NCI-H2081 (cell line): ENCODE measurements at regions not wholly inside any gene's neighbourhood (a gene's known extent, or its start where the extent isn't known, plus 50 kb on each side); places are given as distances from the start of the nearest gene placed in this dataset.
"Not testable (repeated sequence)": the region's sequence is repeated elsewhere in the genome, so short reads cannot be mapped to it uniquely, and the experiment has no call there.

Source experiments
- DNase-seq, 2 experiments: peaks; one replicate each; lab custom pipeline; 2025; lab: John Stamatoyannopoulos, UW

- peak; percentile 32 to 64 for DNase-seq
Observed at GRCh38 chr7:118918556-118918955, 694.1 kb downstream of the ANKRD7 start.

GRCh38 chr7:118938845-118939244, 714.3 kb downstream of the ANKRD7 start:
- peak; percentile 15 to 74 for DNase-seq

GRCh38 chr7:118944271-118944670, 719.8 kb downstream of the ANKRD7 start:
- DNase-seq, result no peak

GRCh38 chr7:118945911-118946682, 721.6 kb downstream of the ANKRD7 start:
- DNase-seq, result no peak

GRCh38 chr7:118948508-118948907, 724.0 kb downstream of the ANKRD7 start:
- DNase-seq, result no peak

GRCh38 chr7:118949031-118949430, 724.5 kb downstream of the ANKRD7 start:
- DNase-seq, result no peak

- not testable (repeated sequence) for DNase-seq
Observed at GRCh38 chr7:118956285-118956684, 731.8 kb downstream of the ANKRD7 start.

- no peak for DNase-seq
Observed at GRCh38 chr7:118969370-118969769, 744.9 kb downstream of the ANKRD7 start.

GRCh38 chr7:118971706-118972105, 747.2 kb downstream of the ANKRD7 start:
- DNase-seq, result peak in 1 of 2 experiments; percentile 24

- peak in 1 of 2 experiments; percentile 43 for DNase-seq
Observed at GRCh38 chr7:118974836-118975235, 750.3 kb downstream of the ANKRD7 start.

GRCh38 chr7:118995350-118995749, 770.8 kb downstream of the ANKRD7 start:
- DNase-seq, result no peak

GRCh38 chr7:119007236-119007635, 782.7 kb downstream of the ANKRD7 start:
- DNase-seq, result no peak

- no peak for DNase-seq
Observed at GRCh38 chr7:119010635-119011034, 786.1 kb downstream of the ANKRD7 start.

GRCh38 chr7:119026391-119026790, 801.9 kb downstream of the ANKRD7 start:
- no peak for DNase-seq

- no peak for DNase-seq
Observed at GRCh38 chr7:119028736-119029135, 804.2 kb downstream of the ANKRD7 start.

GRCh38 chr7:119032136-119032535, 807.6 kb downstream of the ANKRD7 start:
- not testable (repeated sequence) for DNase-seq

GRCh38 chr7:119033641-119034040, 809.1 kb downstream of the ANKRD7 start:
- no peak for DNase-seq

GRCh38 chr7:119037941-119038340, 813.4 kb downstream of the ANKRD7 start:
- DNase-seq, result peak in 1 of 2 experiments; percentile 52

GRCh38 chr7:119046068-119046467, 821.6 kb downstream of the ANKRD7 start:
- DNase-seq, result no peak

- peak in 1 of 2 experiments; percentile 9 for DNase-seq
Observed at GRCh38 chr7:119065966-119066365, 841.5 kb downstream of the ANKRD7 start.

- DNase-seq, result no peak
Observed at GRCh38 chr7:119086026-119086425, 861.5 kb downstream of the ANKRD7 start.

- DNase-seq, result no peak
Observed at GRCh38 chr7:119090851-119091250, 866.3 kb downstream of the ANKRD7 start.

GRCh38 chr7:119096683-119097082, 872.2 kb downstream of the ANKRD7 start:
- no peak for DNase-seq
